Embryonic facial prominence (tissue), 1 donor: ENCODE measurements at regions not wholly inside any gene's neighbourhood (a gene's known extent, or its start where the extent isn't known, plus 50 kb on each side); places are given as distances from the start of the nearest gene placed in this dataset.

Experiments used
- DNase-seq: peaks from one replicate; pipeline ENCODE4 v3.0.0-alpha.2; 2016; ENCODE audit errors: extremely low spot score

- no peak for DNase-seq
Observed at GRCh38 chr5:174159327-174160114, 114.0 kb downstream of the NSG2 start.

GRCh38 chr5:174165406-174165805, 119.9 kb downstream of the NSG2 start:
- no peak for DNase-seq

GRCh38 chr5:174166231-174167079, 120.9 kb downstream of the NSG2 start:
- no peak for DNase-seq

- DNase-seq: no peak
Observed at GRCh38 chr5:174167080-174167910, 121.8 kb downstream of the NSG2 start.

GRCh38 chr5:174172152-174172551, 126.6 kb downstream of the NSG2 start:
- DNase-seq: no peak

- no peak for DNase-seq
Observed at GRCh38 chr5:174172566-174172965, 127.1 kb downstream of the NSG2 start.

- DNase-seq: no peak
Observed at GRCh38 chr5:174173766-174174165, 128.3 kb downstream of the NSG2 start.

- no peak for DNase-seq
Observed at GRCh38 chr5:174175716-174176268, 130.3 kb downstream of the NSG2 start.

- no peak for DNase-seq
Observed at GRCh38 chr5:174176511-174176910, 131.0 kb downstream of the NSG2 start.

- DNase-seq: no peak
Observed at GRCh38 chr5:174177531-174177930, 132.0 kb downstream of the NSG2 start.

GRCh38 chr5:174177976-174178605, 132.6 kb downstream of the NSG2 start:
- no peak for DNase-seq

- no peak for DNase-seq
Observed at GRCh38 chr5:174180639-174181038, 135.1 kb downstream of the NSG2 start.

- no peak for DNase-seq
Observed at GRCh38 chr5:174182111-174182510, 136.6 kb downstream of the NSG2 start.

- no peak for DNase-seq
Observed at GRCh38 chr5:174183701-174184100, 138.2 kb downstream of the NSG2 start.

- DNase-seq: no peak
Observed at GRCh38 chr5:174185506-174185905, 140.0 kb downstream of the NSG2 start.

- no peak for DNase-seq
Observed at GRCh38 chr5:174186096-174186695, 140.7 kb downstream of the NSG2 start.

- no peak for DNase-seq
Observed at GRCh38 chr5:174187001-174187400, 141.5 kb downstream of the NSG2 start.

- no peak for DNase-seq
Observed at GRCh38 chr5:174187481-174187880, 142.0 kb downstream of the NSG2 start.

- no peak for DNase-seq
Observed at GRCh38 chr5:174188295-174188694, 142.8 kb downstream of the NSG2 start.

- peak; percentile 13 for DNase-seq
Observed at GRCh38 chr5:174189654-174190541, 144.4 kb downstream of the NSG2 start.
